Fibroblast of pulmonary artery (primary cell): ENCODE measurements at regions not wholly inside any gene's neighbourhood (a gene's known extent, or its start where the extent isn't known, plus 50 kb on each side); places are given as distances from the start of the nearest gene placed in this dataset.
A peak's percentile ranks its signal among the peaks of the same experiment; 100 is the strongest.

ENCODE experiments used
- DNase-seq: peaks from one replicate; pipeline ENCODE4 v3.0.0-alpha.2; 2010; ENCODE audit warnings: low read depth
- H3K4me3 ChIP-seq: replicated peaks from 2 replicates; pipeline ENCODE4 v1.5.1; 2011; ENCODE audit warnings: low read depth, mild to moderate bottlenecking, control low read depth, low read length, moderate library complexity
- TF ChIP-seq, protein P1 (sequence below): IDR thresholded peaks from 2 replicates; pipeline ENCODE4 v1.5.1; 2011; ENCODE audit warnings: mild to moderate bottlenecking, control low read depth, low read length, inconsistent platforms; ENCODE audit errors: missing control alignments

DNA sequence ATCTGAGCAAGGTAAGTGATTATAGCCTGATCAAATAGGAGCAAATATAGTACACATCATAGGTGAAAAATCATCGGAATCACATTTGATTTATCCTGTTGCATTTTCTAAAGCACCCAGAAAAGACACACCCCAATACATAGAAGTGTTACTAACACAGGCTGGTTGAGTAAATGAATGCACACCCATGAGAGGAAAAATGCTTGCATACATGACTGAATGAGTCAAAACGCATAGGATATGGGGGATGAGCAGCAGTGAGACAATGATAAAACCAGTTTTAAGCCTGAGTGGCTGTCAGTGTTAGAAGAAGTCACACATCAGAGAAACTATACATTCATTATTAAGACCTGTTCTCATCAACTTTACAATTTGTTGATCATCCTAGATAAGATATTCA lies 449.6 kb upstream of the CDH20 start:
- DNase-seq, result no peak

GRCh38 chr18:60888071-60888624 lies 445.1 kb upstream of the CDH20 start:
- DNase-seq, result no peak
- TF ChIP-seq, protein P1, sequence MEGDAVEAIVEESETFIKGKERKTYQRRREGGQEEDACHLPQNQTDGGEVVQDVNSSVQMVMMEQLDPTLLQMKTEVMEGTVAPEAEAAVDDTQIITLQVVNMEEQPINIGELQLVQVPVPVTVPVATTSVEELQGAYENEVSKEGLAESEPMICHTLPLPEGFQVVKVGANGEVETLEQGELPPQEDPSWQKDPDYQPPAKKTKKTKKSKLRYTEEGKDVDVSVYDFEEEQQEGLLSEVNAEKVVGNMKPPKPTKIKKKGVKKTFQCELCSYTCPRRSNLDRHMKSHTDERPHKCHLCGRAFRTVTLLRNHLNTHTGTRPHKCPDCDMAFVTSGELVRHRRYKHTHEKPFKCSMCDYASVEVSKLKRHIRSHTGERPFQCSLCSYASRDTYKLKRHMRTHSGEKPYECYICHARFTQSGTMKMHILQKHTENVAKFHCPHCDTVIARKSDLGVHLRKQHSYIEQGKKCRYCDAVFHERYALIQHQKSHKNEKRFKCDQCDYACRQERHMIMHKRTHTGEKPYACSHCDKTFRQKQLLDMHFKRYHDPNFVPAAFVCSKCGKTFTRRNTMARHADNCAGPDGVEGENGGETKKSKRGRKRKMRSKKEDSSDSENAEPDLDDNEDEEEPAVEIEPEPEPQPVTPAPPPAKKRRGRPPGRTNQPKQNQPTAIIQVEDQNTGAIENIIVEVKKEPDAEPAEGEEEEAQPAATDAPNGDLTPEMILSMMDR, result no peak
- H3K4me3 ChIP-seq, result no peak overlapping the region

More for the DNA sequence above, 449.6 kb upstream of the CDH20 start:
- TF ChIP-seq, protein P1, result no peak
- H3K4me3 ChIP-seq, result no peak overlapping the region

DNA sequence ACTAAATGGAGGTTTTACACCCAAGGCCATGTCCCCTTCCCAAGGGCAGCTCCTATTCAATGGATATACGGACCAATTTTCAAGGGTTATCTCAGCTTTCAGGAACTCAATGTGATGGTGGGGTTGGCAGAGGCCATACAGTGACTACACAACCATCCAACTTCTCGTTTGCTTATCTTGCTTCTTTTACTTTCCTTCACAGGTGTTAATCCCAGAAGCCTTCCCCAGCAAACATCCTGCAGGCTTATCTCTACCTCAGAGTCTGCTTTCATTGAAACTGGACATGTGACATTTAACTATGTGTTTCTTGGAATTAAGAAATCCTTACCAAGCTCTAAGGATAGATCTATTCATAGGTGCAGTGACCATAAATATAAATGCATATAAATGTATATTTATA lies 443.8 kb upstream of the CDH20 start:
- no peak overlapping the region for H3K4me3 ChIP-seq
- no peak for DNase-seq
- TF ChIP-seq, protein P1, result no peak

DNA sequence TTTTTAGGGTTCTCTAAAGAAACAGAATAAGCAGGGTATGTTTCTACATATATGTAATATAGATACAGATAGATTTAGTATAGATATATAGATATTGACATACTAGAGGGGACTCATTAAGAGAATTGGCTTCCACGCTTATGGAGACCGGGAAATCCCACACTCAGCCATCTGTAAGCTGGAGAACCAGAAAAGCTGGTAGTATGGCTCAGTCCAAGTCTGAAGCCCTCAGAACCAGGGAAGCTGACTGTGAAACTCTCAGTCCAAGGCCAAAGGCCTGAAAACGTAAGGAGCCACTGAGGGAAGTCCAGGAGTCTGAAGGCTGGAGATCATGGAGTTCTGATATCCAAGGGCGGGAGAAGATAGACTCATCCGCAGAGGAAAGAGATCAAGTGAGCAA lies 441.3 kb upstream of the CDH20 start:
- TF ChIP-seq, protein P1, result no peak
- H3K4me3 ChIP-seq, result no peak overlapping the region
- DNase-seq, result no peak

DNA sequence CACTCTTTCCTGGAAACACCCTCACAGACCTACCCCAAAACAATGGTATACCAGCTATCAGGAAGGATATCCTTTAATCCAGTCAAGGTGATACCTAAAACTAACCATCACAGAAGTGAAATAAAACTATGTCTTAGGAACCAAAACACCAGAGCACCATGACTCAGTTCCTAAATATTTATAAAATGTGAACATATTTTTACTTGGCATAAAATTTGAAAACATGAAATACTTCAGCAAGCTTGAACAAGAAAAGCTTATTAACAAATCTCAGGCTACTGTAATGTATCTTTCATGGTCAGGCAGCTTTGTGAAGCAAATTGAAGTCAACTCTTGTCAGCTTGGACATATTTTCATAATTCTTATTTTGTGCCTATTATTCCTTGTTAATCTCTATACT lies 440.8 kb upstream of the CDH20 start:
- peak; percentile 47 for DNase-seq
- no peak overlapping the region for H3K4me3 ChIP-seq
- TF ChIP-seq, protein P1, result no peak

- DNase-seq, result peak; percentile 72
- TF ChIP-seq, protein P1, result no peak
- no peak overlapping the region for H3K4me3 ChIP-seq
These were observed 440.4 kb upstream of the CDH20 start for GRCh38 chr18:60892855-60893254.

- H3K4me3 ChIP-seq, result no peak overlapping the region
- TF ChIP-seq, protein P1, result no peak
- no peak for DNase-seq
These were observed 439.7 kb upstream of the CDH20 start for GRCh38 chr18:60893355-60894097.
